Spinal cord (tissue), 9 donors: ENCODE measurements at regions not wholly inside any gene's neighbourhood (a gene's known extent, or its start where the extent isn't known, plus 50 kb on each side); places are given as distances from the start of the nearest gene placed in this dataset.

Source experiments
- DNase-seq, 6 donors: peaks; one replicate each; pipeline versions ENCODE4 v3.0.0 to v3.0.0-alpha.2; 2013 to 2015; ENCODE audit warnings: low spot score in 6 of 6, low read depth in 4 of 6
- H3K27ac ChIP-seq: one replicate; pipeline ENCODE4 v1.5.1; 2013; ENCODE audit warnings: low read depth, low read length, control low read depth
- H3K27me3 ChIP-seq: one replicate; pipeline ENCODE4 v1.6.1; 2013; ENCODE audit warnings: low read length; ENCODE audit not compliant: control insufficient read depth, insufficient read depth
- H3K36me3 ChIP-seq: one replicate; pipeline ENCODE4 v1.6.1; 2013; ENCODE audit warnings: low read length; ENCODE audit not compliant: control insufficient read depth, insufficient read depth
- H3K4me1 ChIP-seq: one replicate; pipeline ENCODE4 v1.6.1; 2013; ENCODE audit warnings: low read length; ENCODE audit not compliant: control insufficient read depth, insufficient read depth
- H3K4me3 ChIP-seq: one replicate; pipeline ENCODE4 v1.5.1; 2013; ENCODE audit warnings: low read depth, low read length, control low read depth
- H3K9me3 ChIP-seq: one replicate; pipeline ENCODE4 v1.6.1; 2013; ENCODE audit warnings: low read length; ENCODE audit not compliant: control insufficient read depth, insufficient read depth
- WGBS: methylation state at CpG from one replicate; pipeline ENCODE4 v1.1.5; 2013; ENCODE audit warnings: missing lambda C conversion rate; ENCODE audit not compliant: insufficient coverage; 5-methylcytosine and 5-hydroxymethylcytosine counted together
- donor health status: healthy.

- Histone ChIP-seq H3K4me3 (no peak overlapping the region), H3K27me3 (no peaks in the 10 kb centered on the region), H3K27ac (no peak overlapping the region), H3K36me3 (no peaks in the 10 kb centered on the region), H3K9me3 (no peaks in the 10 kb centered on the region), H3K4me1 (no peaks in the 10 kb centered on the region)
- DNase-seq = peak in 1 of 6 donors; percentile 45
- WGBS = 24% methylated on average over 2 of the region's 6 CpGs
Measured at GRCh38 chr7:42831006-42831717, 80.7 kb downstream of the C7orf25 start.

DNA sequence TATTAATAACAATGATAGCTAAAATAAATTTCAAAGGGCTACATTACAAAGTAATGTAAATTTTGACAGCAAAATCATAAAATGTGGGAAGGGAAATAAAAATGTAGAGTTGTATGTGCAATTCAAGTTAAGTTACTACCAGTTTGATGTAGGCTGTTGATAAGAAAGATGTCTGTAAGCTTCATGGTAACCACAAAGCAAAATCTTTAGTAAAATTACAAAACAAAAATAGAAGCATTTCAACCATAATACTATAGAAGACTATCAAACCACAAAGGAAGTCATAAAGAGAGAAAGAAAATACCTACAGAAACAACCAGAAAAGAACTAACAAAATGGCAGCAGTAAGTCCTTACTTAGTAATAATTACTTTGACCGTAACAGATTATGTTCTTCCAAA is 99.1 kb downstream of the C7orf25 start:
- Histone ChIP-seq H3K9me3 (peaks cover 3% of the 10 kb centered on the region), H3K36me3 (no peaks in the 10 kb centered on the region), H3K4me3 (no peak overlapping the region), H3K27ac (no peak overlapping the region), H3K4me1 (no peaks in the 10 kb centered on the region), H3K27me3 (no peaks in the 10 kb centered on the region)
- no CpG with 5 or more reads among the region's 1 CpG for WGBS
- DNase-seq = no peak

GRCh38 chr7:42805601-42806000 is 106.3 kb downstream of the C7orf25 start:
- Histone ChIP-seq H3K4me3 (no peak overlapping the region), H3K4me1 (no peaks in the 10 kb centered on the region), H3K27ac (no peak overlapping the region), H3K9me3 (peaks cover 5% of the 10 kb centered on the region), H3K36me3 (no peaks in the 10 kb centered on the region), H3K27me3 (no peaks in the 10 kb centered on the region)
- DNase-seq = no peak
- WGBS = 100% methylated on average over 2 of the region's 2 CpGs

- DNase-seq = no peak
- Histone ChIP-seq H3K27ac (no peak overlapping the region), H3K27me3 (no peaks in the 10 kb centered on the region), H3K4me3 (no peak overlapping the region), H3K36me3 (no peaks in the 10 kb centered on the region), H3K4me1 (no peaks in the 10 kb centered on the region), H3K9me3 (no peaks in the 10 kb centered on the region)
- 95% methylated on average over 18 of the region's 19 CpGs for WGBS
Measured at GRCh38 chr7:42794673-42795072, 117.2 kb downstream of the C7orf25 start.

- no peaks in the 10 kb centered on the region for H3K4me1 ChIP-seq
- WGBS = no CpG with 5 or more reads among the region's 3 CpGs
- no peak overlapping the region for H3K4me3 ChIP-seq
- no peaks in the 10 kb centered on the region for H3K9me3 ChIP-seq
- H3K36me3 ChIP-seq = no peaks in the 10 kb centered on the region
- H3K27ac ChIP-seq = no peak overlapping the region
- H3K27me3 ChIP-seq = no peaks in the 10 kb centered on the region
- no peak for DNase-seq
Measured at GRCh38 chr7:42792841-42793240, 119.0 kb downstream of the C7orf25 start.

DNA sequence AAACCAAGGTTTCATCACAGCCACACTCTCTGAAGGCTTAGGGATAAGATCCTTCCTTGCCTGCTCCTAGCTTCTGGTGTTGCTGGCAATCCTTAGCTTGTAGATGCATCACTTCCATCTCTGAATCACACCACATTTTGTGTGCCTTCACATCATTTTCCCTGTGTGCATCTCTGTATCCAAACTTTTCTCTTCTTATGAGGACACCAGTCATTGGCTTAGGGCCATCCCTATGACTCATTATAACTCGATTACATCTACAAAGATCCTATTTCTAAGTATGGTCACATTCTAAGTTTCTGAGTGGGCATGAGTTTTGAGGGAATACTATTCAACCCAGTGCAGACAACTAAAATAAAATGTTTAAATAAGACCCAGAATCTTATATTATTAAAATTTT is 121.7 kb downstream of the C7orf25 start:
- no peak for DNase-seq
- Histone ChIP-seq H3K36me3 (no peaks in the 10 kb centered on the region), H3K27me3 (no peaks in the 10 kb centered on the region), H3K4me3 (no peak overlapping the region), H3K9me3 (no peaks in the 10 kb centered on the region), H3K4me1 (no peaks in the 10 kb centered on the region), H3K27ac (no peak overlapping the region)
- no CpG with 5 or more reads among the region's 1 CpG for WGBS

DNA sequence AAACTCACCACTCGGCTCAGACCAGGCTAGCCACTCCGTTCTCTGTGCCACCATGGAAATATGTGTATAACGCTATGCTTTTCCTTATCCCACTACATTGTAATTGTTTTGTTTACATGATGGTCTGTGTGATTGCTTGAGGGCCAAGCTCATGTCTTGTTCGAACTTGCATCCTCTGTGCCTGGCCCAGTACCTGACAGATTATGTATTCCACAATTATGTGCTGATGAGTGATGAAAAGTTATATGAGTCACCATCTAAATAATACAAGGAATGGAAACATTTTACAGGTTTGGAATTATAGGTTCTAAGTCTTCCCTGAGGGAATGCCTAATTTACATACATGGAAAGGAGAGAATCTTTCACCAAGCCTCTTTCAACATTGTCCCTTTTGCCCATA is 137.4 kb downstream of the C7orf25 start:
- no peaks in the 10 kb centered on the region for H3K36me3 ChIP-seq
- no peak overlapping the region for H3K4me3 ChIP-seq
- no peaks in the 10 kb centered on the region for H3K4me1 ChIP-seq
- H3K27me3 ChIP-seq = no peaks in the 10 kb centered on the region
- peaks cover 3% of the 10 kb centered on the region for H3K9me3 ChIP-seq
- WGBS = no CpG with 5 or more reads among the region's 4 CpGs
- no peak overlapping the region for H3K27ac ChIP-seq
- DNase-seq = no peak

DNA sequence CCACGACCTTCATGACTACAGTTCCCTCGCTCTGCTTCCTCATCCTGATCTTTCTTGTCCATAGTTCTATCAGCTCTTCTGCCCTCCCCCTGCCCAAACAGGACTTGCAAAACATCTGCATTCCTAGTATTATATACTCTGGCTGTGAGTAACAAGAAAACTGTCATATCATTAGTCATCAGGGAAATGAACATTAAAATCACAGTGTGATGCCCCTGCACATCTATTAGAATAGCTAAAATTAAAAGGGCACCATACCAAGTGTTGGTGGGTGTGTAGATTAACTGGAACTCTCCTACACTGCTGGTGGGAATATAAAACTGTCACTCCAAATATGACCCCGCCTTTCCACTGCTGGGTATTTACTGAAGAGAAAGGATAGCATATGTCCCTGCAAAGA is 141.8 kb downstream of the C7orf25 start:
- H3K4me3 ChIP-seq = no peak overlapping the region
- H3K27ac ChIP-seq = no peak overlapping the region
- 67% methylated on average over 1 of the region's 3 CpGs for WGBS
- H3K9me3 ChIP-seq = no peaks in the 10 kb centered on the region
- no peaks in the 10 kb centered on the region for H3K4me1 ChIP-seq
- H3K27me3 ChIP-seq = no peaks in the 10 kb centered on the region
- DNase-seq = peak in 1 of 6 donors; percentile 60
- no peaks in the 10 kb centered on the region for H3K36me3 ChIP-seq

GRCh38 chr7:42768045-42768444 is 143.8 kb downstream of the C7orf25 start:
- Histone ChIP-seq H3K4me1 (no peaks in the 10 kb centered on the region), H3K36me3 (no peaks in the 10 kb centered on the region), H3K27ac (no peak overlapping the region), H3K4me3 (no peak overlapping the region), H3K27me3 (no peaks in the 10 kb centered on the region), H3K9me3 (no peaks in the 10 kb centered on the region)
- DNase-seq = no peak
- WGBS = 92% methylated on average over 4 of the region's 4 CpGs

DNA sequence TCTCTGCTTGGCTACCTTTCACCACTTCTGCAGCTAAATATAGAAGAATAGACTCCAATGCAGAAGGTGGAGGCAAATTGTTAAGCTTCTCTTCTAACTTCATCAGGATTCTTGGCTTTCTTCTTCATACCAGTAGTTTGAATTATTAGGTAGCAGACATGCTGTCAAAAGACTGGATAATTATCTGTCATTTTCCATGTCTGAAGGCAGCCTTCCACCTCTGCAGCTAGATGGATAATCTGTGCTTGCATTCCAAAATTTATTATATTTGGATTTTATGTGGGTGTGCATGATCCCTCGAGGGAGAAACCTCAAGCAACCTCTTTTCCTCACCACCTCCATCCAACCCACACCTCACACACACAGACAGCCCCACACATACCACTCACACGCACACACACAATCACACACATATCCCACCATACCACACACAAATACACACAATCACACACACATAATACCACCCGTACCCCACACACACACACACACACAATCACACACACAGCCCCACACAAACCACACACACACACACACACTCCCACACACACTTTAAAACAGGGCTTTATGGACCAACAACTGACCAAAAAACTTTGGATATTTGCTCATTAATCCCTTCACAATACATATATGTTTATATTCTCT is 145.0 kb downstream of the C7orf25 start:
- no peaks in the 10 kb centered on the region for H3K27me3 ChIP-seq
- no peaks in the 10 kb centered on the region for H3K9me3 ChIP-seq
- no peak for DNase-seq
- H3K4me1 ChIP-seq = no peaks in the 10 kb centered on the region
- WGBS = 97% methylated on average over 3 of the region's 3 CpGs
- H3K27ac ChIP-seq = no peak overlapping the region
- H3K4me3 ChIP-seq = no peak overlapping the region
- H3K36me3 ChIP-seq = no peaks in the 10 kb centered on the region
